ENCODE measurements at regions not wholly inside any gene's neighbourhood (a gene's known extent, or its start where the extent isn't known, plus 50 kb on each side); places are given as distances from the start of the nearest gene placed in this dataset.
A peak's percentile ranks its signal among the peaks of the same experiment; 100 is the strongest.

DNA sequence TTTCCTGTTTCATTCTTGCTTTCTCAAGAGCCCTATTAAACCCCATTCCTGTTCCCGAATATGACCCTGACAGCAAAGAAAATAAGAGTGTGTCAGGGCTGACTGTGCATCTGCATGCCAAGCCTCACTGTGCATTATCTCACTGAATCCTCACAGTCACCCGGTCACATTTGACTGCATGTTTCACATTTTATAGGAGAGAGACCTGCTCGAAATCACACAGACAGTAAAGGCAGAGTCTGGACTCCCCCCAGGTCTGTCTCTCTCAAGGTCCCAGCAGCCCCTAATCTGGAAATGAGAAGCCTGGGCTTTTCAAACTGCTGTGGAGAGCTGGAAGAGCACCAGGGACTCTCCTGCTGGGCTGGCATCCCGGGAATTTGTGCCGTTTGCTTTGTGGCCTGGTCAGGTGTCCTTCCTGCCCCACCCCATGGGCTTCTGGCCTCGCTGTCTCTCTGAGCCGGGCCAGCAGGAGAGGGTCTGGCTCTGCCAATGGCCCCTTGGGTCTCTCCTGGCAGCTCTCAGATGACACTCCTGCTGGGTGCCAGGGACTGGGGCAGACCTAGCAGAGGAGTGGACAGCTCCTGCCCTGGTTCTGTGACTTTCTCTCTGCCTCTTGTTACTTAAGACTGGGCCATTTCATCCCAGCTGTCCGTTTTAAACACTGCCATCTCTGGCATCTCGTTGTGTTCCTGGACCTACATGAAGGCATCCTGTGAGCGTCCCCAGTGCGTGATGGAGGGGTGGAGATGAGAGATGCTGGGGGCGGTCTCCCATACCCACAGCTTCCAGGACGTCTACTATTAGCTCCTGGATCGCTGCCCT is 173.6 kb downstream of the ARHGAP12 start:
- DNase-seq, result no peak

DNA sequence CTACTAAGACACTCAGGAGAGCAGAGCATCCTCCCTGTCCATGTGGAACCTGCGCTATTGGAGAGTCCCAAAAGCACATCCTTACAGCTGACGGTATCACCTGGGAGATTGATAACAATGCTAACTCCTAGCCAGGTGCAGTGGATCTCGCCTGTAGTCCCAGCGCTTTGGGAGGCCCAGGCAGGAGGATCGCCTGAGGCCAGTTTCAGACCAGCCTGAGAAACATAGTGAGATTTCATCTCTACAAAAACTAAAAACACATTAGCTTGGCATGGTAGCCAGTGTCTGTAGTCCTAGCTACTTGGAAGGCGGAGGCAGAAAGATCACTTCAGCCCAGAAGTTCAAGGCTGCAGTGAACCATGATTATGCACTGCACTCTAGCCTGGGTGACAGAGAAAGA is 174.9 kb downstream of the ARHGAP12 start:
- DNase-seq, result no peak

DNA sequence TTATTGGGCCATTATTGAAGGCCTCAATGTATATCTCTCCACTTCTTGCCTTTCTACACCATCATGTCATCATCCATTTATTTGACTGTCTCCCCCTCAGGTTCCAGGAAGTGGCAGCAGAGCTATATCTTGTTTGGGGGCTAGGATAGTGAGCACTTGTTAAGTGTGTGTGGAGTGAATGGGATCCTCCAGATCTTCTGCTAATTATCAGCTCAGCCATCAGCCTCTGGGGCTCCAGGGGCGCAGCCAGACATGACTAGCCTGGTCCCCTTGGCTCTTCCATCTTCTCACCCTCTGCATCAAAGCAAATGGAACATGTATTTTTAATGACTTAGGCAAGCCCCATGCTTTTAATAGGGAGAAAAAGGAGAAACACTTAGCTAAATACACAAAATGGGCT is 176.5 kb downstream of the ARHGAP12 start:
- no peak for DNase-seq

DNA sequence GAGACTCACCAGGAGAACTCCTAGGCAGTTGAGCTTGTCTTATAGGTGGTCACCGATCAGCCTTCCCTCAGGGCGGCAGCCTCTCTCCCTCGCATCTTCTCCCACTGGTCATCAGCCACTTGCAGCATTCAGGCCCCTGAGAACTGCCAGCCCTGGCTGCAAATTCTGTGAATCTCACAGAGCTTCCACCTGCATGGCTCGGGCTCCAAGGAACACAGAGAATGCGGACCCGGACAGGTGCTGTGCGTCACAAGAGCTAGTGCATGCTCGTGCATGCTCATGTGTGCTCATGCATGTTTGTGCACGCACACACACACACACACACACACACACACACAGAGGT is 176.9 kb downstream of the ARHGAP12 start:
- no peak for DNase-seq

DNA sequence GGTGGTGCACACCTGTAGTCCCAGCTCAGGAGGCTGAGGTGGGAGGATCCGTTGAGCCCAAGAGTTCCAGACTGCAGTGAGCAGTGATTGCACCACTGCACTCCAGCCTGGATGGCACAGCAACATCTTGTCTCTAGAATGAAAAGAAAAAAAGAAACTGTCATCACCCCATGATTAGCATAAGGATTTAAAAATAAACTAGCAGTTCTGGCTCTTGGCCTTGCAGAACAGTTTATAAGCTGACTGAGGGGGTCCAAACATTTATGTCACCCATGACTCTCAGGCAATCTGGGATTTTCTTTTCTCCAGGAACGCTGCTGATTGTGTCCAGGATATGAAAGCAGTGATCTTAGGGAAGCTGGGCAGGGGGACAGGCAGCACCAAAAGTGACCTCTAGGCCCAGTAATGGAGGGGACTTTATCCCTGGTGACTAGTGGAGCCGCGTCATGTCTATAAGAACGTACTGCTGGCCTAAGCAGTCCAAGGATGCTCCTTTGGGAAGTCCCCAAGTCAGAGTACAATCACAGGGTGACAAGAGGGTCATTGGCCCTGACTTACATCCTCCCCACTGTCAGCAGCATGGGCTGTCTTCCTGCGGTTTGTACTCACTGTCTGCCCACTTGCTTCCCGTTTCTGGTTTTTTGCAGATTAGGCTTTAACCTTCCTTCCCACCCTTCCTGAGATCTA is 177.4 kb downstream of the ARHGAP12 start:
- no peak for DNase-seq

- peak; percentile 65 to 93 (median 88) for DNase-seq
These were observed 178.4 kb downstream of the ARHGAP12 start for GRCh38 chr10:31749981-31750840.

DNA sequence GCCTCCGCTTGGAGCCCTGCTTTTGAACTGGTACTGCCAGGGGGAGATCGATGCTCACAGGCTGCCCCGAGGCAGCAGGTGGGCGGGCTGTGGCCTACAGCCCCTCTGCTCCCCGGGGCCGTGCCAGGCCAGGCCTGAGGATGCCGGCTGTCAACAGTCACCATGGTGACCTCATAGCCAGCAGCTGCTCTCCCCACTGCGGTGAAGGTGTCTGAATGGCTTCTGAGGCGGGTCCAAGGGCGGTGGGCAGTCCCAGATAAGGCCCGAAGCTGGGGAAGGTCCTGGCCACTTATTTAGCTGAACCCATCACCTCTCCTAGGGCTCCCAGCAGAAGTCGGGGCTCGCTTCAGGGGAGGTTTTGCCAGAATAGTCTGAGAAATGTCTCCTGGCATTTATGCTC is 179.3 kb downstream of the ARHGAP12 start:
- DNase-seq, result peak; percentile 40 to 75 (median 55)

DNA sequence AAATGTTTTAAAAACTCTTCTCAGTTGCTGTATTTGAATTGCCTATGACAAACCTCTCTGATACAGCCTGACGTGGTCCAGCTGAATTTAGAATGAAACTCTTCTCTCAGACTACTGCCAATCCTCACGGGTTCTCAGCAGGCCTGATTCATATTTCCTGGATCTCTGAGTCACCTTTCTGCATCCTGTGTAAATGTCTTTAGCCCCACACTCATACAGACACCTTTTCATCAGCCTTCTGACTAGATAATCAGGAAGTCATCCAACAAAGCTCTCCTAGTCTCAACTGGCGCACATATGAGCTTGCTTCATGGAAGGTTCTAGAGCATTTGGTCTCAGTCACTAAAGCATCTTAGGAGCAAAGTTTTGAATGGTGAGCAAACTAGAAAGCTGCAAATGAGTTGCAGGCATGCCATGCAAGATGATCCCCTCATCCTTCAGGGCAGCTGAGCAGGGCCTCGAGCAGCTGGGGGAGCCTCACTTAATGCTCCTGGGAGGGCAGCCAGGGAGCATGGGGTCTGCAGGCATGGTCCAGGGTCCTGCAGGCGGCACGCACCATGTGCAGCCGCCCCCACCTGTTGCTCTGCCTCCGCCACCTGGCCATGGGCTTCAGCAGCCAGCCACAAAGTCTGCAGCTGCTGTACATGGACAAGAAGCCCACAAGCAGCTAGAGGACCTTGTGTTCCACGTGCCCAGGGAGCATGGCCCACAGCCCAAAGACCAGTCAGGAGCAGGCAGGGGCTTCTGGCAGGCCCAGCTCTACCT is 182.8 kb downstream of the ARHGAP12 start:
- peak; percentile 72 to 93 (median 75) for DNase-seq

- DNase-seq, result no peak
These were observed 184.6 kb downstream of the ARHGAP12 start for GRCh38 chr10:31744025-31744424.

DNA sequence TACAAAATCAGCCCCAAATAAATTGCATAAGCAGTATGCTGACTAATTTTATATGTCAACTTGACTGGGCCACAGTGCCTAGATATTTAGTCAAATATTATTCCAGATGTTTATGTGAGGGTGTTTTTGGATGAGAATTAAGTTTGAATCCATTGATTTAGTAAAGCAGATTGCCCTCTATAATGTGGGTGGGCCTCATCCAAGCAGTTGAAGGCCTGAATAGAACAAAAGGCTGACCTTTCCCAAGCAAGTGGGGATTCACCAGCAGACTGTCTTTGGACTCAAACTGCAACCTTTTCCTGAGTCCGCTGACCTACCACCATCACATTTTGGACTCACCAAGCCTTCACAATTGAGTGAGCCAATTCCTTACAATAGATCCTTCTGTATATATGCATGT is 186.4 kb downstream of the ARHGAP12 start:
- DNase-seq, result no peak

DNA sequence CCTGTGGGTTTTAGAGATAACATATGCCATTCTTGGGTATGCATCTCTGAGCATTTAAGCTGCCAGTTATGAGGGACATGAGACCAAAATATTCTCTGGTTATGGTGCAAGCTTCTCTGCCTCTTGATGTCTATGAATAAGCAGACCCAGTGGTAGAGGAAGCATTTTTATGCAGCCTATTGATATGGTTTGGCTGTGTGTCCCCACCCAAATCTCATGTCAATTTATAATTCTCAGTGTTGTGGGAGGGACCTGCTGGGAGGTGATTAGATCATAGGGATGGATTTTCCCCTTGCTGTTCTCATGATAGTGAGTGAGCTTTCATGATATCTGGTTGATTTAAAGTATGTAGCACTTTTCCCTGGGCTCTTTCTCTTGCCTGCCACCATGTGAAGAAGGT is 187.2 kb downstream of the ARHGAP12 start:
- DNase-seq, result no peak

DNA sequence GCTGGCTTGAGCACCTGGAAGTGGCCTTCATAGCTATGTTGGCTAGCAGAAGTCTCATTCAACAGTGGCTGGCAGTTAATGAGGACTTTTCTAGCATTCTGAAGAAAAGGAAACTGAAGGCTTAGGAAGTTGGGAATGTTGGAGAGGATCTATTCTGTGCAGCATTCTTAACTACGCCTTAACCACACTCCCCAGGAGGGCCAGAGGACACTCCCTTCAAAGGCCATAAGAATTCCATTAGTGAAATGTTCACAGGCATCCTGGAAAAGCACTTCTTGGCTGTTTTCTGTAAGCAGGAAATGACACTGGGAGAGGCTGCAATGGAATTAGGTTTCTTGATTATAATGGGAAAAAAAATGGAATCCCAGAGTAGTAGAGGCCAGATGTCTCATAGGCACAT is 188.9 kb downstream of the ARHGAP12 start:
- DNase-seq, result peak; percentile 72 to 91 (median 88)

- DNase-seq, result no peak
These were observed 189.5 kb downstream of the ARHGAP12 start for GRCh38 chr10:31739146-31739545.

- DNase-seq, result no peak
These were observed 196.9 kb downstream of the ARHGAP12 start for GRCh38 chr10:31731711-31732110.

DNA sequence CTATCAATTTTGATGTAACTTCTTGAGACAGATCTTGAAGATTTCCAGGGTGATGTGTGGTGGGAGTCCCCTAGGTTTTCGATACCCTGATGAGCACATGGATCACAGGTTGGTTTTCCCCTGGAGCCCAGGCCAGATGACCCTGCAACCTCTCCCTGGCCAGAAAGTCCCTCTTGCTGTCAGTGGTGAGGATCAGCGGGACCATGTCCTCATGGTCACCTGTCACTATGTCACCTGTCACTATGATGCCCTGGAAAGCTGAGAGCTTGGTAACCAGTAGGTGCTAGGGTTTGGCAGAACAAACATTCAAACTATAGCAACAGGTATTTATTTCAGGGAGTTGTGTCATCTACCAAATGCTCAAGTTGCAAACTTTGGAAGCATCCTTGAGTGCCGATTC is 197.9 kb downstream of the ARHGAP12 start:
- no peak for DNase-seq

GRCh38 chr10:31728698-31729224 is 199.9 kb downstream of the ARHGAP12 start:
- DNase-seq, result peak in 1 of 3 donors; percentile 10

DNA sequence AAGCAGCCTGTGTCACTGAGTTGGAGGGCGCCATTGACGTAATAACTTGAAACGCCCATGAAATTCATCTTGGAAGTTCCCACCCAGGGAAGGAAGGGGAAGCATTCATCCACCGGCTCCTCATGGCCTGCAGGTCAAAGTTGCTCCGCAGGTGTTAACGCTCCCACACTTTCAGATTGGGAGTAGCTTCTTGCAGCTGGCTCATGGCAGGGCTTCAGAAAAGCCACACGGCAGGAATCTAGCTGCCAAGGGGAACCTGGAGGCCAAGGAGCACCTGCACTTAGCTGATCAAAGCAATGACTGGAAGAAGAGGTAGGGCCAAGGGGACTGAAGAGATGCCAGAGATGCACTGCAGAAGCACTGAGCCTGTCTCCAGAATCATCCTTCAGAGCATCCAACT is 203.2 kb downstream of the ARHGAP12 start:
- no peak for DNase-seq

DNA sequence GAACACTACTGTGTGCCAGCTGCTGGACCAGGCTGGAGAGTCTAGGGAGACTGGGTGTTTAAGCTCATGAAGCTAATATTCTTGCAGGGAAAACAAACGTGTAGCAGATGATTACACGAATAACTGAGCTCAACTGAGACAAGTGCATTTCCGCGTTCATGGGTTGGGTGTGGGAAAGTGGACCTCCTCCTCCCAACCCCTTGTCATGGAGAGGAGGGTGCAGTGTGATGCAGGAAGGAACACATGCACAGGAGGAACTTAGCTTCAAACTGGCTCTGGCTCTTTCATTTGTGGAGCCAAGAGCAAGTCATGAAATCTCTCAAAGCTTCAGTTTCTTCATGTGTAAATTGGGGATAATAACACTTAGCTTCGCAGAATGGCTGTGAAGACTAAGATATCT is 204.3 kb downstream of the ARHGAP12 start:
- no peak for DNase-seq

DNA sequence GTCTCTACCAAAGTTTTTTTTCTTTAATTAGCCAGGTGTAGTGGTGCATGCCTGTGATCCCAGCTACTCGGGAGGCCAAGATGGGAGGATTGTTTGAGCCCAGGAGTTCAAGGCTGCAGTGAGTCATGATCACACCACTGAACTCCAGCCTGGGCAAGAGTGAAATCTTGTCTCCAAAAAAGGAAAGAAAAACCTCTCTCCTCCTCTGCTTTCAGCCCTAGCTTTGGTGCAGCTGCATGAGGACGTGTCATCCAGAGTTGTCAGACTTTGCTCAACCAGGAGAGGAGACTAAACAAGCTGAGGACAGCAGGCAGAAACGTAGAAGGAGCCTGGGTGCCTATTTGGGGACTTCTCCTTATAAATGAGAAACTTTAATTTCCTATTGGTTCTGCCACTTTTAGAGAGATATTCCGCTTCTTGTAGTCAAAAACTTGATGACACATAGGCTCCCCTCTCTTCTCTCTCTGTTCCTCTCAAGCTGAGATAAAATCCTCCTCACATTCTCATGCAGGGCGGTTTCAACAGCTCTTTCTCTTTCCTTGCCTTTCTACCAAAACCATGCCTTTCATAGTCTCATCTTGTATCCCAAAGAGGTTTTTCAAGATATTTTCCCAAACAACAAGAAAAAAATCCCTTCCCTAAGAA is 205.4 kb downstream of the ARHGAP12 start:
- no peak for DNase-seq

GRCh38 chr10:31721096-31721495 is 207.5 kb downstream of the ARHGAP12 start:
- peak in 1 of 3 donors; percentile 36 for DNase-seq

- DNase-seq, result no peak
These were observed 208.1 kb downstream of the ARHGAP12 start for GRCh38 chr10:31720546-31720945.
